ENCODE measurements at regions not wholly inside any gene's neighbourhood (a gene's known extent, or its start where the extent isn't known, plus 50 kb on each side); places are given as distances from the start of the nearest gene placed in this dataset.
A peak's percentile ranks its signal among the peaks of the same experiment; 100 is the strongest.

DNA sequence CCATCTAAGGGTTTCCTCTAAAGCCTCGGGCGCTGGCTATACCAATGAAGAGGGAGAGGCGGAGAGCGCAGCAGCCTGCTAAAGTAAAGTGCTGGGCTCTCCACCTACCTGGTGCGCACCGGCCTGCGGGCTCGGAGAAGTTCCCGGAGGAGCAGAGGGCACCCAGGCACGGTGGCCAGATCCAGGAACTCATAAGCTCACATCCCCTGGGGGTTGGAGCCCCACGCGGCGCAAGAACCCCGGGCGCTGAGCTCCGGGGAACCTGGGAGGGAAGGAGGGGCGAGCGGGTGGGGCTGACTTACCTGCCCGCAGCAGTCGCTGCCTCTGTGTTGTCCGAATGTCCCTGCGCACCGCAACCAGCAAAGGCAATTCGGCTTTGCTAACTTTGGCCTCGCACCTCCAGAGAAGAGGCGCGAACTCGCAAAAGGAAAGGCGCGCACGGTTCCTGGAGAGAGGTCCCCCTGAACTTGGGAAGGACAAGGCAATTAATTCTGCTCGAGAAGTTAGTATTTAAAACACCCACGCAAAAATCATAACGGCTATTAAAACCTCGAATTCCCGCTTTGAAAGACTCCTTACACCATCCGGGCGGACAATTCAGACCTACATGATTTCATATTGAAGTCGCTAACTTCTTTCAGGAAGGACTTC, 127.6 kb upstream of the C11orf58 start:
- H3K4me3 ChIP-seq (replicated peaks; ENCODE audit: low read depth, low read length), result no peak overlapping the region
- DNase-seq (ENCODE audit: extremely low read depth, low read depth), result no peak
- TF ChIP-seq, protein P1, sequence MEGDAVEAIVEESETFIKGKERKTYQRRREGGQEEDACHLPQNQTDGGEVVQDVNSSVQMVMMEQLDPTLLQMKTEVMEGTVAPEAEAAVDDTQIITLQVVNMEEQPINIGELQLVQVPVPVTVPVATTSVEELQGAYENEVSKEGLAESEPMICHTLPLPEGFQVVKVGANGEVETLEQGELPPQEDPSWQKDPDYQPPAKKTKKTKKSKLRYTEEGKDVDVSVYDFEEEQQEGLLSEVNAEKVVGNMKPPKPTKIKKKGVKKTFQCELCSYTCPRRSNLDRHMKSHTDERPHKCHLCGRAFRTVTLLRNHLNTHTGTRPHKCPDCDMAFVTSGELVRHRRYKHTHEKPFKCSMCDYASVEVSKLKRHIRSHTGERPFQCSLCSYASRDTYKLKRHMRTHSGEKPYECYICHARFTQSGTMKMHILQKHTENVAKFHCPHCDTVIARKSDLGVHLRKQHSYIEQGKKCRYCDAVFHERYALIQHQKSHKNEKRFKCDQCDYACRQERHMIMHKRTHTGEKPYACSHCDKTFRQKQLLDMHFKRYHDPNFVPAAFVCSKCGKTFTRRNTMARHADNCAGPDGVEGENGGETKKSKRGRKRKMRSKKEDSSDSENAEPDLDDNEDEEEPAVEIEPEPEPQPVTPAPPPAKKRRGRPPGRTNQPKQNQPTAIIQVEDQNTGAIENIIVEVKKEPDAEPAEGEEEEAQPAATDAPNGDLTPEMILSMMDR (IDR thresholded peaks at IDR 0.05; ENCODE audit: low read depth, low read length, missing control alignments), result no peak

DNA sequence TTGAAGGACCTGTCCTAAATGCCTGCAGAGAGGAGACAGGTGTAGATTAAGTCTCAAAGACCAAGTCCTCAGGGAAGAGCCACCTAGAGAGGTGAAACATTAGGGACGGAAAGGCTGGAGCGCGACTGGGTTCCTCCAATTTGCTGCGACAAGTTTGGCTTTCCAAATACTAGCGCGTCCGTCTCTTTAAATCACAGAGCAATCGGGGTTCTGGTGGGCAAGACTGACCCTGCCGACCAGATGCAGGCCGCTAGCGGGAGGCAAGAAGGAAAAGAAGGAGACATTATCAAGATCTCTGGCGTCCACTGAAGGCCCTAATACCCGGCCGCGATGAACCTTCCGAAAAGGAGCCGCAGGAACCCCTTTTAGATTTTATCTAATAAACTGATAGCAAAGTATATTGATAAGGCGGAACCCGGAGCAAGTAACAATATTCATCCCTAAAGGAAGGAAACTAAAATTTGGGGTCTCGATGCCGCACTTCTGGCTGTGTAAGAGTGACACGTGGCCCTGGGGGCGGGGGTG, 128.2 kb upstream of the C11orf58 start:
- TF ChIP-seq, protein P1 (IDR thresholded peaks at IDR 0.05; ENCODE audit: low read depth, low read length, missing control alignments), result no peak
- no peak overlapping the region for H3K4me3 ChIP-seq (replicated peaks; ENCODE audit: low read depth, low read length)
- DNase-seq (ENCODE audit: extremely low read depth, low read depth), result no peak

DNA sequence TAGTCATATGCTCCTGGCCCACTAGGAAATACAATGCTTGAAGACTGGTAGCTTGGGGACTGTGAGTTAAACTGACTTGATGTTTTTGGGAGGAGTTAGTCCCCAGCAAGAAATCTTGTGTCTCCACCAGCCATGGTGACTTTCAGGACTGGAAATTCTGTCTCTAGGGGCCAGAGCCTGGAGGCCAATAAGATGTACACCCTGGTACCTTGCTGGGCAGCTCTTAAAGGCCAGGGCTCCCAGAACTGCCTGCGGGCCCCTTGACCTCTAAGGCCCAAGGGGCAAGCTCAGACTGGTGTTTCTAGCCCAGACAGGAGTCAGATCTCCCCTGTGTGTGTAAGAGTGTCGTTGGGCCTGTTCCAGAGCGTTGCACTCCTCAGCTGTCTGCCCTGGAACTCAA, 128.7 kb upstream of the C11orf58 start:
- TF ChIP-seq, protein P1 (IDR thresholded peaks at IDR 0.05; ENCODE audit: low read depth, low read length, missing control alignments), result no peak
- DNase-seq (ENCODE audit: extremely low read depth, low read depth), result no peak
- no peak overlapping the region for H3K4me3 ChIP-seq (replicated peaks; ENCODE audit: low read depth, low read length)

DNA sequence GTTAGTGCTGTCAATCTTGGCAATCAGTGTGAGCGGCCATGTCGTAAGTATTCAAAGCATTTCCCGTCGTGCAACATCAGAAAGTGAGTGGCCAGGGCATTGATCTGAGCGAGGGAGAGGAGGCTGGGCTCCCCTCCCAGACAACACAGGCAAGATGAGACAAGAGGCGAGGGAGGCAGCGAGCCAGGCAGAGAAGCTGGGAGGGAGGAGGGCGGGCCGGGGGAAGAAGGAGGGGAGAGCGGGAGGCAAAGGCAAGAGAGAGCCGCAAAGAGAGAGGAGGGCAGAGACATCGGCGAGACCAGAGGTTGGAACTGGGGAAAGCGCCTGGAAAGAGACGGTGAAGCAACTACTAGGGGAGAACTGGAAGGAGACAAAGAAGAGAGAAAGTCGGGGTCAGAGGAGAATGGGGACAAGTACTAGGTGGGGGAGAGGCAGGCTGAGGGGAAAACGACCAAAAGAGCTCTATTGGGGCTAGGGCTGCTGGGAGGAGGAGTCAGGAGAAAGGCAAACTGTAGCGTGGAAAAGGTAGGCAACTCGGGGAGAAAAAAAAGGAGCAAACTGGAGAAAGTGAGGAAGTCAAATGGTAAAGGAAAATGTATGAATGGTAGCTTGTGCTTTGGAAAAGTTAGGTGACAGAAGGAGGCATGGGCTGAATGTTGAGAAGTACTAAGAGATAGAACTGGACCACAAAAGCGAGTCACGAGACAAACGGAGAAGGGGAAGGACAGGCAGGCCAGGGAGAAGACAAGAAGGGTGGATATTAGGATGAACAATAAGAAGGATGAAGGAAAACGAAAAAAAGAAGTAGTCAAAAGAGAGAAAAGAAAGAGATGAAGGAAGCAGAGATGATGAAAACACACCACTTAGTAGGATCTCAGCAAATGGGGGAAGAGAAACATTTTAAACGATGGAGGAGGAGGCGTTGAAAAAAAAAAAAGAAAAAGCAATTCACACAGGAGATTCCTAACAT, 130.5 kb upstream of the C11orf58 start:
- DNase-seq (ENCODE audit: extremely low read depth, low read depth), result no peak
- TF ChIP-seq, protein P1 (IDR thresholded peaks at IDR 0.05; ENCODE audit: low read depth, low read length, missing control alignments), result no peak
- peak overlapping the region; percentile 37 for H3K4me3 ChIP-seq (replicated peaks; ENCODE audit: low read depth, low read length)

DNA sequence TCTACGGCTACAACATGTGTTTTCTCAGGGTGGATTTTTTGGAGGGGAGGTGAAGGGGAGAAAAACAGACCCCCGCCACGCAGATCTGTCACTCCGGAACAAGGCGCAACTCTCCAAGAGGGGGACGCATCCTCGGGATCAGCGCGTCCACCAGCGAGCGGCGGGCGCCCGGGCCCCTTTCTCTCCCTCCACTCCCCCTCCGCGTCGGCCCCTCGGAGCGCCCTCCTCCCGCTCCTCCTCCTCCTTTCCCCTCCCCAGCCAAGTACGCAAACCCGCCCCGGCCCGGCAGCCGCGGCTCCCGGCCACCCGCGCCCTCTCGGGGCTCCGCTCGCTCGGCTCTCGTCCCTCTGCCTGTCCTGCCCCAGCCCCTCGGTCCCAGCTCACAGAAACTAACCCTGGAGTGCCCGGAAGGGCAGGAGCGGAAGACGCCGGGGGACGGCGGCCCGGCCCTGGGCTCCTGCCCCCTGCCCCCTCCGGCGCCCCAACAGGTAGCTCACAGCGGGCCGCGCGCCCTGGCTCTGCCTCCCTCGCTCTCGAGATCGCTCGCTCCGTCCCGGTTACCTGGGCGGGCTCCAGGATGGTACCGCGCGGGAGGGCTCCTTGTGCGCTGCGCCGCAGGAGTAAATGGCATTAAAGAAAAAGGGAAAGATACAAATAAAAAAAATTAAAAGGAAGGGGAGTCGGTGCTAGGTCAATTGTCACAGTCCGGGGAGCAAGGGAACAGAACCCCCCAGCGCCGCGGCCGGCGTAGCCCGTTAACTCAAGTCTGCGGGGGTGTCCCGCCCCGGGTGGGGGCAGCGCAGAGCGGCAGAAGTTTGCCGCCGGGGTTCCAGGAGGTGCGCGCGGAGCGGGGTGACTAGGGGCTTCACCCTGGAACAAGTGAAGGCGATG, 131.4 kb upstream of the C11orf58 start:
- no peak for DNase-seq (ENCODE audit: extremely low read depth, low read depth)
- H3K4me3 ChIP-seq (replicated peaks; ENCODE audit: low read depth, low read length), result peak overlapping the region; percentile 37
- TF ChIP-seq, protein P1 (IDR thresholded peaks at IDR 0.05; ENCODE audit: low read depth, low read length, missing control alignments), result no peak

All from HFF-Myc (cell line).